Lower lobe of right lung (tissue), 2 donors: ENCODE measurements at regions not wholly inside any gene's neighbourhood (a gene's known extent, or its start where the extent isn't known, plus 50 kb on each side); places are given as distances from the start of the nearest gene placed in this dataset.

Experiments
- ATAC-seq, 2 donors: fragments of 200-7000 bp; cut with Tn5 transposase; one replicate each; pipeline ENCODE4 v1.9.1; 2020 to 2022; ENCODE audit warnings: mild to moderate bottlenecking in 2 of 2, moderate library complexity in 2 of 2
- DNase-seq: peaks from one replicate; pipeline ENCODE4 v3.0.0-alpha.2; 2020
- H3K27ac ChIP-seq: fragments of 200-600 bp; one replicate; pipeline ENCODE4 v1.8.0; 2022
- H3K27me3 ChIP-seq: fragments of 200-600 bp; one replicate; pipeline ENCODE4 v1.8.0; 2022; ENCODE audit warnings: low read depth
- H3K36me3 ChIP-seq: fragments of 200-600 bp; one replicate; pipeline ENCODE4 v1.8.0; 2022; ENCODE audit warnings: mild to moderate bottlenecking
- H3K4me1 ChIP-seq: fragments of 200-600 bp; one replicate; pipeline ENCODE4 v1.8.0; 2022
- H3K4me3 ChIP-seq: fragments of 200-600 bp; one replicate; pipeline ENCODE4 v1.8.0; 2022; ENCODE audit warnings: mild to moderate bottlenecking
- H3K9me3 ChIP-seq: fragments of 200-600 bp; one replicate; pipeline ENCODE4 v1.8.0; 2022
- intact Hi-C: fragments of 100-400 bp; cut with DNase I; formaldehyde crosslinking; loops from one replicate; pipeline ENCODE4 v1.11.0; 2022
- TF ChIP-seq, protein P1 (sequence below): fragments of 200-600 bp; IDR thresholded peaks from one replicate; pipeline ENCODE4 v1.8.0; 2022; ENCODE audit warnings: antibody characterized with exemption, mild to moderate bottlenecking
- donor health status: DM: no; HTN: yes; CAD: no; lungs with severe emphysema.

DNA sequence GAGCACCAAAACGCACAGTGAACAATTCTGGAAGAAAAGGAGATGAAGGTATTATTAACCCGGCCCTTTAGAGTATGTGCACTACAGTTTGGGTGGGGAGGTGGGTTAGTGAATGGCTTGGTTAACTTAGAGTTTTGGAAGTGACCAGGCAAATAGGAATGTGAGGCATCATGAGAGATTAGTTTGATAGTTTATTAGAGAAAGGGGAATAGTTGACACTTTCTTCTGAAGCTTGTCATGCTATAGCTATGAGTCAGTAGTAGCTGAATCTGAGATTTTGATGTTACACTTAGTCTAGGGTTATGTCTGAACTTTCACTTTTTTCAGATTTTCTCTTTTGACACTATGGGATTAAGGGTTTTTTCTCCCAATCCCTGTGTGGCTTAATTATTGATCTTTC, 567.2 kb downstream of the SNAPC1 start:
- DNase-seq: no peak
- ATAC-seq: no peak
- H3K9me3 ChIP-seq: no peaks in the 10 kb centered on the region
- H3K27me3 ChIP-seq: no peaks in the 10 kb centered on the region
- H3K36me3 ChIP-seq: no peaks in the 10 kb centered on the region
- no peak overlapping the region for H3K27ac ChIP-seq
- no peak overlapping the region for H3K4me3 ChIP-seq
- H3K4me1 ChIP-seq: no peaks in the 10 kb centered on the region
- intact Hi-C loops: no loop called here
- TF ChIP-seq, protein P1, sequence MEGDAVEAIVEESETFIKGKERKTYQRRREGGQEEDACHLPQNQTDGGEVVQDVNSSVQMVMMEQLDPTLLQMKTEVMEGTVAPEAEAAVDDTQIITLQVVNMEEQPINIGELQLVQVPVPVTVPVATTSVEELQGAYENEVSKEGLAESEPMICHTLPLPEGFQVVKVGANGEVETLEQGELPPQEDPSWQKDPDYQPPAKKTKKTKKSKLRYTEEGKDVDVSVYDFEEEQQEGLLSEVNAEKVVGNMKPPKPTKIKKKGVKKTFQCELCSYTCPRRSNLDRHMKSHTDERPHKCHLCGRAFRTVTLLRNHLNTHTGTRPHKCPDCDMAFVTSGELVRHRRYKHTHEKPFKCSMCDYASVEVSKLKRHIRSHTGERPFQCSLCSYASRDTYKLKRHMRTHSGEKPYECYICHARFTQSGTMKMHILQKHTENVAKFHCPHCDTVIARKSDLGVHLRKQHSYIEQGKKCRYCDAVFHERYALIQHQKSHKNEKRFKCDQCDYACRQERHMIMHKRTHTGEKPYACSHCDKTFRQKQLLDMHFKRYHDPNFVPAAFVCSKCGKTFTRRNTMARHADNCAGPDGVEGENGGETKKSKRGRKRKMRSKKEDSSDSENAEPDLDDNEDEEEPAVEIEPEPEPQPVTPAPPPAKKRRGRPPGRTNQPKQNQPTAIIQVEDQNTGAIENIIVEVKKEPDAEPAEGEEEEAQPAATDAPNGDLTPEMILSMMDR: no peak

DNA sequence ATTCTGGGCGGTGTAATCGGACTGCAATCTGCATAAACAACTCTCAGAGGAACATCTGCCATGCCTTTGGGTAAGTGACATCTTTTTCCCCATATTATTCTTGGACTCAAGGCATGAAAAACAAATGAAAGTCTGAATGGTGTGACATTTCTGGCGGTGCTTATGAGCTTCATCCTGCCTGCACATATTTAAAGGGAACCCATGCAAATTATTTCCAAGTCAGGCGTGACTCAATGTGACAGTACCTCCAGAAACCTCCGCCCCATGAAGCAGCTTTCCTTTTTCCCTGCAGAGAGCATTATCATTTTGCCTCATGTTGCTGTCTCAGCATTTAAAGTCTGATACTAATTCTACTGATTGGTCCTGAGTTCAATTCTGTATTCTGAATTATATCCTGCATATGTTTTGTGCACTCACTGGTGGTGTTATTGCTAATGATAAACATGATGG, 585.4 kb downstream of the SNAPC1 start:
- Histone ChIP-seq H3K36me3 (no peaks in the 10 kb centered on the region), H3K4me1 (no peaks in the 10 kb centered on the region), H3K4me3 (no peak overlapping the region), H3K27ac (no peak overlapping the region), H3K27me3 (no peaks in the 10 kb centered on the region), H3K9me3 (peaks cover 7% of the 10 kb centered on the region)
- ATAC-seq (no peak), DNase-seq (no peak)
- TF ChIP-seq, protein P1: no peak
- intact Hi-C loops: no loop called here

DNA sequence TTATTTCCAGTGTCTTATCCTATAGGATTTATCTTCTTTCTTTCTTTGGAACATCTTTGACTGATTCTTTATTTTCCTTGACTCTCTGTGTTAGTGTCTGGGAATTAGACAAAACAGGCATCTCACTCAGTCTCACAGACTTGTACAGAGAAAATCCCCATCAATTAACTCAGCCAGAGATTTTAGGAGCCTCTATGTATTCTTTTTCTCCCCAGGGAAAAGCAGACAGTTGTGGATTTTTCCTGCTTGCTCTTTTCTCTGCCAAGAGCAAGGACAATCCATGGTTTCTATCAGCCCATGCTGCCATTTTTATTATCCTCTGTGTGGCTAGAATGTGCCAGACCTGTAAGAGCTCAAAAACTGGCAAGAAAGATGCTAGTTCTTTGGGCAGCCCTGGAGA, 595.1 kb downstream of the SNAPC1 start:
- ATAC-seq (no peak), DNase-seq (no peak)
- H3K36me3 ChIP-seq: no peaks in the 10 kb centered on the region
- H3K27ac ChIP-seq: no peak overlapping the region
- H3K27me3 ChIP-seq: no peaks in the 10 kb centered on the region
- no peaks in the 10 kb centered on the region for H3K4me1 ChIP-seq
- no peak overlapping the region for H3K4me3 ChIP-seq
- intact Hi-C loops: no loop called here
- H3K9me3 ChIP-seq: peaks cover 26% of the 10 kb centered on the region
- TF ChIP-seq, protein P1: no peak

DNA sequence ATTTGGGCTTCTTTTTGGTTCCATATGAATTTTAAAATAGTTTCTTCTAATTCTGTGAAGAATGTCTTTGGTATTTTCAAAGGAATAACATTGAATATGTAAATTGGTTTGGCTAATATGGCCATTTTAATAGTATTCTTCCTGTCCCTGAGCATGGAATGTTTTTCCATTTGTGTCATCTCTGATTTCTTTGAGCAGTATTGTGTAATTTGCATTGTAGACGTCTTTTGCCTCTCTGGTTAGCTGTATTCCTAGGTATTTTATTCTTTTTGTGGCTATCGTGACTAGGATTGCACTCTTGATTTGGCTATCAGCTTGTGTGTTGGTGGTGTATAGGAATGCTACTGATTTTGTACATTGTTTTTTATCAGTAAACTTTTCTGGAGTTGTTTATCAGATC, 601.9 kb downstream of the SNAPC1 start:
- Histone ChIP-seq H3K9me3 (no peaks in the 10 kb centered on the region), H3K4me3 (no peak overlapping the region), H3K36me3 (no peaks in the 10 kb centered on the region), H3K27me3 (no peaks in the 10 kb centered on the region), H3K4me1 (no peaks in the 10 kb centered on the region), H3K27ac (no peak overlapping the region)
- DNase-seq (no peak), ATAC-seq (no peak)
- TF ChIP-seq, protein P1: no peak
- intact Hi-C loops: no loop called here

DNA sequence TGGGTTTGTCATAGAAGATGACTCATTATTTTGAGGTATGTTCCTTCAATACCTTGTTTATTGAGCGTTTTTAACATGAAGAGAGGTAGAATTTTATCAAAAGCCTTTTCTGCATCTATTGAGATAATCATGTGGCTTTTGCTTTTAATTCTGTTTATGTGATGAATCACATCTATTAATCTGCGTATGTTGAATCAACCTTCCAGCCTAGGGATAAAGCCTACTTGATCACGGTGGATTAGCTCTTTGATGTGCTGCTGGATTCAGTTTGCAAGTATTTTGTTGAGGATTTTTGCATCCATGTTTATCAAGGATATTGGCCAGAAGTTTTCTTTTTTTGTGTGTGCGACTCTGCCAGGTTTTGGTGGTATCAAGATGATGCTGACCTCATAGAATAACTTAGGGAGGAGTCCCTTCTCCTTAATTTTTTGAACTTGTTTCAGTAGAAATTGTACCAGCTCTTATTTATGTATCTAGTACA, 602.6 kb downstream of the SNAPC1 start:
- Histone ChIP-seq H3K27ac (no peak overlapping the region), H3K27me3 (no peaks in the 10 kb centered on the region), H3K9me3 (no peaks in the 10 kb centered on the region), H3K36me3 (no peaks in the 10 kb centered on the region), H3K4me1 (no peaks in the 10 kb centered on the region), H3K4me3 (no peak overlapping the region)
- no peak for DNase-seq
- TF ChIP-seq, protein P1: no peak
- intact Hi-C loops: no loop called here
- no peak for ATAC-seq
